ENCODE measurements at regions not wholly inside any gene's neighbourhood (a gene's known extent, or its start where the extent isn't known, plus 50 kb on each side); places are given as distances from the start of the nearest gene placed in this dataset.
"Not testable (repeated sequence)": the region's sequence is repeated elsewhere in the genome, so short reads cannot be mapped to it uniquely, and the experiment has no call there.

GRCh38 chr11:67780056-67780455, 105.6 kb upstream of the ALDH3B2 start:
- TF ChIP-seq CTCF (IDR thresholded peaks at IDR 0.05), result no peak
- Histone ChIP-seq H3K9me3 (no peaks in the 10 kb centered on the region), H3K36me3 (no peaks in the 10 kb centered on the region), H3K27me3 (no peaks in the 10 kb centered on the region), H3K27ac (no peak overlapping the region), H3K4me3 (no peak overlapping the region), H3K4me1 (no peaks in the 10 kb centered on the region)
- DNase-seq, result no peak
- intact Hi-C loops (cut with DNase I; ENCODE audit: low total_unique reads), result no loop called here

DNA sequence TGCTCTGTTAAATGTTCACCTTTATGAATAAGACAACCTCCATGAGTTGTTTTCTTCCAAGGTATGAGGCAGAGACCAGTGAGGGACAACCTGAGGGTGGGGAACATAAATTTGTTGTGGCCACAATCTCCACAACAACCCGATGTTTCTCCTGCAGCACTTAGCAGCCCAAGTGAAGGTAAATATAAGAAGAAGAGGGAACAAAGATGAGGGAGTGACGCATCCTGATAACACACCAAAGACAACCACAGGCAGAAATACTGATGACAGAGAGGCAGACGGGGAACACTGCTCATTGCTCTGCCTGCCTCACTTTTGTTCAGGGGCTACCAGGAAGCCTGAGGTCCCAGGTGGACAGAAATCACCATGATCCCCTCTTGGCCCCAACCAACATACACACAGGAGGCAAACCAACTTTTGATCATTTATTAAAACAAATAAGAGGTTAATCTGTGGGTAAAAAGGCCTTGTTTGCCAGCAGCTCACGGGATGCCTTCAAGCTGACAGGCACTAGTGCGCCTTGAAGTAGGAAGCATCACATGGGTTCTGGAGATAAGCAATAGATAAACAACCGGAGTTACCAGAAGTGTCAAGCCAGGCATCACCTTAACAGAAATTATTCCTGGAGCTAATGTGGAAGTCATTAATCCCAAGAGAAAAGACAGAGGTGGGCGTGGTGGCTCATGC, 104.9 kb upstream of the ALDH3B2 start:
- intact Hi-C loops (cut with DNase I; ENCODE audit: low total_unique reads); H3K4me1 ChIP-seq; H3K27ac ChIP-seq; H3K36me3 ChIP-seq; H3K9me3 ChIP-seq; H3K27me3 ChIP-seq; DNase-seq; H3K4me3 ChIP-seq: not testable (repeated sequence)

DNA sequence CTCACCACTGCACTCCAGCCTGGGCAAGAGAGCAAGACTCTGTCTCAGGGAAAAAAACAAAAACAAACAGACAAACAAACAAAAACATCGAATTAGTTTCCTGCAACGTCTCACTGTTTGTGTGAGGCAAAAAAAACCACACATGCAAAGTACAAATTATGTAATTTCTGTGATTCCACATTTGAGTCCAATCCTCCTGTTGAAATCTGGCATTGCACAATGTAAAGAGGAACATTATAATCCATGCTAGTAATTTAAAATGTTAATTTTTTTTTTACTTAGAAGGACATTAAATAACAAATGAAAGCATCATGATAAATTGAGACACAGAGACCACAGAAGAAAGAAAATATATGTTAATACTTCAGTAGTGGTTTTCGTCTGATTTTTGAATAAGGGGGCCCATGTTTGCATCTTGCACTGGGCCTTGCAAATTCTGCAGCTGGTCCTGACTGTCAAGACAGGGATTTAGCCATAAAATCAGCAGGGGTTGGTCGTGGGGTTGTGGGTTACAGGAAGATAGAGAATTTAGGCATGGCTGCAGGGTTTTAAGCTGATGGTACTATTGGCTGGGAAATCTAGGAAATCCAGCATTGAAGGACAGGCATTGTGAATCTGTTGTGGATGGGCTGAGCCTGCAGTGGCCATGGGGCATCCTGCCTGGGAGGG, 102.6 kb upstream of the ALDH3B2 start:
- no peak for DNase-seq
- no peak overlapping the region for H3K27ac ChIP-seq
- TF ChIP-seq CTCF (IDR thresholded peaks at IDR 0.05), result no peak
- H3K27me3 ChIP-seq, result no peaks in the 10 kb centered on the region
- H3K36me3 ChIP-seq, result no peaks in the 10 kb centered on the region
- H3K9me3 ChIP-seq, result no peaks in the 10 kb centered on the region
- H3K4me1 ChIP-seq, result no peaks in the 10 kb centered on the region
- intact Hi-C loops (cut with DNase I; ENCODE audit: low total_unique reads), result no loop called here
- H3K4me3 ChIP-seq, result no peak overlapping the region

DNA sequence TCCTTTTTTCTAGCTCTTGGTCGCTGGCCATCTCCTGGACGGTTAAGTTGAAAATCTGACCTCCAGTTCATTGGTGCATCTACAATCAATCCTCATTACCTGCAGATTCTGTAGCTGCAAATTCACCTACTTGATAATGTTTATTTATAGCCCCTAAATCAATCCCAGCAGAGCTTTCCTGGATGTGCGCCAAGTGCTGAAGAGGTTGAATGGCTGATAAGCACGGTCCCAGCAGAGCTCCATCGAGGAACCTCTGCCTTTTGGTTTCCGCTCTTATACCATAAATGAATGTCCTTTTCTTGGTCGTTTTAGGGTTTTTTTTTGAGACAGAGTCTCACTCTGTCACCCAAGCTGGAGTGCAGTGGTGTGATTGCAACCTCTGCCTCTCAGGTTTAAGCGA, 99.8 kb upstream of the ALDH3B2 start:
- H3K27ac ChIP-seq; H3K4me1 ChIP-seq; H3K4me3 ChIP-seq; H3K27me3 ChIP-seq; intact Hi-C loops (cut with DNase I; ENCODE audit: low total_unique reads); DNase-seq; H3K9me3 ChIP-seq; H3K36me3 ChIP-seq: not testable (repeated sequence)

- H3K36me3 ChIP-seq; H3K27ac ChIP-seq; H3K4me3 ChIP-seq; intact Hi-C loops (cut with DNase I; ENCODE audit: low total_unique reads); H3K4me1 ChIP-seq; H3K9me3 ChIP-seq; DNase-seq; H3K27me3 ChIP-seq: not testable (repeated sequence)
These were observed 93.7 kb upstream of the ALDH3B2 start for GRCh38 chr11:67768001-67768730.

DNA sequence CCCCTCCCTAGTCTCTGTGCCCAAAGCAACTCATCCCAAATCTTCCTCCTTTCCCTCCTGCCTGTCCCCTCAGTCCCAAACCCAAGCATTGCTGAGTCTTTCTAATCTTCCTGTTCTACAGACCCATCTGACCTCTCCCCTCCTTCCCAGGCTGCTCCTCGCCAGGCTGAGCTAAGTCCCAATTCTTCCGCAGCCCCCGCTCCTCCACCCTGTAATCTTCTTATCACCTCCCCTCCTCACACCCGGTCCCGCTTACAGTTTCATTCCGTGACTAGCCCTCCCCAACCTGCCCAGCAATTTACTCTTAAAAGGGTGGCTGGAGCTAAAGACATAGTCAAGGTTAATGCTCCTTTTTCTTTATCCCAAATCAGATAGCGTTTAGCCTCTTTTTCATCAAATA, 86.8 kb upstream of the ALDH3B2 start:
- H3K9me3 ChIP-seq; H3K4me1 ChIP-seq; H3K27me3 ChIP-seq; DNase-seq; intact Hi-C loops (cut with DNase I; ENCODE audit: low total_unique reads); H3K27ac ChIP-seq; H3K4me3 ChIP-seq; H3K36me3 ChIP-seq: not testable (repeated sequence)

GRCh38 chr11:67759321-67759720, 84.9 kb upstream of the ALDH3B2 start:
- intact Hi-C loops (cut with DNase I; ENCODE audit: low total_unique reads); H3K4me1 ChIP-seq; H3K4me3 ChIP-seq; H3K9me3 ChIP-seq; H3K27me3 ChIP-seq; H3K36me3 ChIP-seq; H3K27ac ChIP-seq; DNase-seq: not testable (repeated sequence)

DNA sequence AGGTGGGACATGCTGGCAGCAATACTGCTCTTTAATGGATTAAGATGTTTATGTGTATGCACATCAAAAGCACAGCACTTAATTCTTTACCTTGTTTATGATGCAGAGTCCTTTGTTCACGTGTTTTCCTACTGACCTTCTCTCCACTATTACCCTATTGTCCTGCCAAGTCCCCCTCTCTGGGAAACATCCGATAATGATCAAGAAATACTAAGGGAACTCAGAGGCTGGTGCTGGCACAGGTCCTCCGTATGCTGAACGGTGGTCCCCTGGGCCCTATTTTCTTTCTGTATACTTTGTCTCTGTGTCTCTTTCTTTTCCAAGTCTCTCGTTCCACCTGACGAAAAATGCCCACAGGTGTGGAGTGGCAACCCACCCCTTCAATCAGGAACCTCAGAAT, 84.0 kb upstream of the ALDH3B2 start:
- H3K36me3 ChIP-seq; H3K27me3 ChIP-seq; H3K9me3 ChIP-seq; intact Hi-C loops (cut with DNase I; ENCODE audit: low total_unique reads); H3K27ac ChIP-seq; H3K4me3 ChIP-seq; DNase-seq; H3K4me1 ChIP-seq: not testable (repeated sequence)

DNA sequence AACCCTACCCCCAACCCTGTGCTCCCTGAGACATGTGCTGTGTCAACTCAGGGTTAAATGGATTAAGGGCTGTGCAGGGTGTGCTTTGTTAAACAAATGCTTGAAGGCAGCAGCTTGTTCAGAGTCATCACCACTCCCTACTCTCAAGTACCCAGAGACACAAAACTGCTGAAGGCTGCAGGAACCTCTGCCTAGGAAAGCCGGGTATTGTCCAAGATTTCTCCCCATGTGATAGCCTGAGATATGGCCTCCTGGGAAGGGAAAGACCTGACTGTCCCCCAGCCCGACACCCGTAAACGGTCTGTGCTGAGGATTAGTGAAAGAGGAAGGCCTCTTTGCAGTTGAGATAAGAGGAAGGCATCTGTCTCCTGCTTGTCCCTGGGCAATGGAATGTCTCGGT, 83.6 kb upstream of the ALDH3B2 start:
- H3K9me3 ChIP-seq; DNase-seq; intact Hi-C loops (cut with DNase I; ENCODE audit: low total_unique reads); H3K4me1 ChIP-seq; H3K27ac ChIP-seq; H3K4me3 ChIP-seq; H3K36me3 ChIP-seq; H3K27me3 ChIP-seq: not testable (repeated sequence)

DNA sequence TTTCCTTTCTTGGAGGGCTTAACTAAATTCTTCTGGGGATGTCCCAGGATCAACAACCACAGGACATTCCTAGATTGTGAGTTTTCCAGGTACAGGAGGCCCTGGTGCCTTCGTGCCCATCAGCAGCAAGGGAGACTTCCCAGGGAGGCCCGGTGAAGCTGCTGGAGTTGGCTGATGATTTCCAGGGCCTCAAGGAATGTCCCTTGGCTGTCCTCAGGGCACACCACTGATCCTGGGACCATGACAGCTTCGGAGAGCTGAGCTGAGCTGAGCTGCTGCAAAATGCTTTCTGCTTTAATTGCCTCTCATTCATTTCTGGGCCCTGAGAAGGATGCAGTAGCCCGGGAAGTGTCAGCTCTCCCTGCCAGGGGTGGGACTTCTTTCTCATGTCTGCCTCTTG, 79.4 kb upstream of the ALDH3B2 start:
- H3K4me3 ChIP-seq; intact Hi-C loops (cut with DNase I; ENCODE audit: low total_unique reads); H3K27me3 ChIP-seq; DNase-seq; H3K36me3 ChIP-seq; H3K9me3 ChIP-seq; H3K27ac ChIP-seq; H3K4me1 ChIP-seq: not testable (repeated sequence)

Data from tibial artery (tissue), 4 donors.